ENCODE measurements at regions not wholly inside any gene's neighbourhood (a gene's known extent, or its start where the extent isn't known, plus 50 kb on each side); places are given as distances from the start of the nearest gene placed in this dataset.

DNA sequence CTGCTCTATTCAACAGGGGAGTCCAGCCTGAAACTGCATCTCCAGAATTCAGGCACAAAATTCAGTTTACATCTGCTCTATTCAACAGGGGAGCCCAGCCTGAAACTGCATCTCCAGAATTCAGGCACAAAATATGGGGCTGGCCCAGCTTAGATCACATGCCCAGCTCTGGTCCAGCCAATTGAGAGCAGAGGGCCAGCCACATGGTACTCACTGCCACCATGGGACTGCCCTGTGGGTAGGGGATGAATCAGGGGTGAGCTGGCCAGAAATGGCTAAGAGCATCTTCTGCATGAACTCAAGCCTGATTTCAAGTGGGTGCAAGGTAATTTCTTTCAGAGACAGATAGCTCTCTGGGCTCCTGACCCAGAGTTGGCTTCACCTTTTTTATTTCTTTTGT is 156.6 kb upstream of the LYZL2 start:
- no peak for TF ChIP-seq CTCF (IDR thresholded peaks at IDR 0.05; ENCODE audit: insufficient read depth, low read depth, low read length)
- TF ChIP-seq EZH2 (IDR thresholded peaks at IDR 0.05; ENCODE audit: insufficient read depth, low read length), result no peak

Measured in astrocyte (in vitro differentiated cells and primary cell).